ENCODE measurements at regions not wholly inside any gene's neighbourhood (a gene's known extent, or its start where the extent isn't known, plus 50 kb on each side); places are given as distances from the start of the nearest gene placed in this dataset.

DNA sequence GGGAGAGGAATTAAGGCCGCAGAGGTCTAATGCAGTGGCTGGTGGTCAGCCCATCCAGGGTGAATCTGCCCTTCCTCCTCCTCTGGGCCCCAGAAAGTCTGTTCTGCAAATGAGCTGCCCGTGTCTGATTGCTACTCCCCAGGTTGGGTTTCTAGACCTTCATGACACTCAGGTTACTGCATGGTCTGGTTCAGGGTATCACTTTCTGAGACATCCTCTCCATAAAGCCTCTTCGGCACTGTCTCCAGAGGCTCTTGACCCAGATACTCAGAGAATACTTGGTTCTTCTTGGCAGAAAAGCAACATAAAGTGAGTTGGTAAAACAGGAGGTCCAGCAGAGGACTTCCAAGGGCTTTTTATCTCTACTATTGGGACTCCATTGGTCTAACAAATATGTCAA lies 62.5 kb upstream of the GDNF start:
- TF ChIP-seq, protein P1, sequence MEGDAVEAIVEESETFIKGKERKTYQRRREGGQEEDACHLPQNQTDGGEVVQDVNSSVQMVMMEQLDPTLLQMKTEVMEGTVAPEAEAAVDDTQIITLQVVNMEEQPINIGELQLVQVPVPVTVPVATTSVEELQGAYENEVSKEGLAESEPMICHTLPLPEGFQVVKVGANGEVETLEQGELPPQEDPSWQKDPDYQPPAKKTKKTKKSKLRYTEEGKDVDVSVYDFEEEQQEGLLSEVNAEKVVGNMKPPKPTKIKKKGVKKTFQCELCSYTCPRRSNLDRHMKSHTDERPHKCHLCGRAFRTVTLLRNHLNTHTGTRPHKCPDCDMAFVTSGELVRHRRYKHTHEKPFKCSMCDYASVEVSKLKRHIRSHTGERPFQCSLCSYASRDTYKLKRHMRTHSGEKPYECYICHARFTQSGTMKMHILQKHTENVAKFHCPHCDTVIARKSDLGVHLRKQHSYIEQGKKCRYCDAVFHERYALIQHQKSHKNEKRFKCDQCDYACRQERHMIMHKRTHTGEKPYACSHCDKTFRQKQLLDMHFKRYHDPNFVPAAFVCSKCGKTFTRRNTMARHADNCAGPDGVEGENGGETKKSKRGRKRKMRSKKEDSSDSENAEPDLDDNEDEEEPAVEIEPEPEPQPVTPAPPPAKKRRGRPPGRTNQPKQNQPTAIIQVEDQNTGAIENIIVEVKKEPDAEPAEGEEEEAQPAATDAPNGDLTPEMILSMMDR (IDR thresholded peaks at IDR 0.05; ENCODE audit: insufficient read depth, low read length), result no peak
- DNase-seq (ENCODE audit: low read depth), result no peak
- H3K4me3 ChIP-seq (ENCODE audit: low read depth, low read length), result no peak overlapping the region

DNA sequence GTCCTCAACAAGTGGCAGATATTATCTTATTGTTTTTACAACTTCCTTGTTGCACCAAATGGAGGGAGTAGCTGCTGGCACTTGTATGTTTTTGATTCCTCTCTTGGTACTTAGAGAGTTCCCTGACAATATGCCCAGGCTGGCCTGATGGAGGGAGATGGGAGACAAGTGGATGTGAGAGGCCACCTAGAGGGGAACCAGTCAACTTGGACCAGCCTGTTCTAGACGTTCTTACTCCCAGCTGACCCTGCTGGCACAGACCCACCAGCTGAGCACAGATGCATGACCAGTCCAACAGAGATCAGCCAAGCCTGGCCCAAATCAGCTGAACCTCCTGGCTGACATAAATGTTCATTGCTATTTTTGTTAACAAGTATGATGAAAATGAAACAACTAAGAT lies 60.9 kb upstream of the GDNF start:
- TF ChIP-seq, protein P1 (IDR thresholded peaks at IDR 0.05; ENCODE audit: insufficient read depth, low read length), result peak; percentile 19
- DNase-seq (ENCODE audit: low read depth), result peak; percentile 68
- no peak overlapping the region for H3K4me3 ChIP-seq (ENCODE audit: low read depth, low read length)

DNA sequence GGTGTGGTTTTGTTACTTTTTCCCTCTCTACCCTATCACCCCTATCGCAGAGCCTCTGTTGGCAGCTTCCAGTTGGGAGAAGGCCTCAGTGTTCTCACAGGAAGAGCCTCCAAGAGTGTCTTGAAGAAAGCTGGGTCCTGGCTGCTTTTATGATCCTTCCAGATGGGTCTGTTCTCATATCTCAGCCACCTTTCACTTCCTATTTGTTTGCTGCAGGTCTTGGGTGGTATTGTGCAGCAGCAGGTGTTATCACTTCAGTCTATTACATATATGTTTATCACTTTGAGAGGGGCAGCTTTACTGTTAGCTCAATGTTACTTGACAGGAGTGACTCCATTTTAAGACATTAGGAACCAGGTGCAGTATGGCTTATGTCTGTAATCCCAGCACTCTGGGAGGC lies 59.2 kb upstream of the GDNF start:
- no peak overlapping the region for H3K4me3 ChIP-seq (ENCODE audit: low read depth, low read length)
- no peak for DNase-seq (ENCODE audit: low read depth)
- TF ChIP-seq, protein P1 (IDR thresholded peaks at IDR 0.05; ENCODE audit: insufficient read depth, low read length), result no peak

DNA sequence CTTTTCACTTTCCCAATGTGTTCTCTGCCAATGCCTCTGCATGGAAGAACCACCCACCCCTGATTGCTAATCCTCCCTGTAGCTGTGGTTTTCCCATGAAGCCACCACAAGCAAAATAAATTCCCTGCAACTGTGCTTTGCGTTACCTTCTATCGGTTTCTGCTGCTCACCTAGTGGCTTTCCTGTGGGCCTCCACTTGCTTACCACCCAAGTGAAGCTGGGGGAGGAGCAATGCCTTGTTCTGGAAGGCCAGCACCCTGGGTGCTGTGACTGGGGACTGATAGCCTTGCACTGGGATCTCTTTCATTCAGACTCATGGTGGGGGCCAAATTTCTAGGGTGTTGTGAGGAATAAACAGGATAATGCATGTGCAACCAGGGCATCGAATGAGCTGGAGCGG lies 56.3 kb upstream of the GDNF start:
- TF ChIP-seq, protein P1 (IDR thresholded peaks at IDR 0.05; ENCODE audit: insufficient read depth, low read length), result no peak
- DNase-seq (ENCODE audit: low read depth), result no peak

DNA sequence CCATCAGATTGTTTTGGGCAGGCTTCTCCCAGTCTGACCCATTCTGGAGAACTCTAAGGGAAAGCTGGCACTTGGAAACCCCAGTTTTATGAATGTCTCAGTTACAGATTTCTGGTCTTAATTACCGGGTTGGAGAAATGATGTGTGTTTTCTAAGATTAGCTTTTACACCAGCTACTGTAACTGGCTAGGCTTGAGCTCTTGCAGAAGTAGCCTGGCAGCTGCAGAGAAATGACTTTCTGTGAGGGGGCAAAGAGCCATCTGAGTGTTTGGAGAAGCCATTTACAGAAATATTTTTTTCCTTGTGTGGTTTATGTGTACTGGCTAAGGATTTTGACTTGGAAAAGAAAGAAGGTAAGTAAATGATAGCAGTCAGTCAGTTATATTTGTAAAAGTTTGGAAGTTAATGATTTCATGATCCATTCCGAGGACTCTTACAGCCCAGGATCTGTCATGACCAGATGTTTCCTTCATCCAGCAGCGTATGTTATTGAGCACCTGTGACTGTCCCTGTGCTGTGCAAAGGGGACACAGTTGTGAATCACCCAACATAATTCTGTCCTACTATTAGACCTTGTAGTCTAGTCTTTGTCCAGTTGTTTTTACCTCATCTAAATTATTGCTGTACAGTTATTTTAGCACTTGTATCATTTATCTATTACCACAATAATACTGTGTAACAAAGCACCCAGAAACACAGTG lies 53.7 kb upstream of the GDNF start:
- DNase-seq (ENCODE audit: low read depth), result no peak
- H3K4me3 ChIP-seq (ENCODE audit: low read depth, low read length), result no peak overlapping the region
- TF ChIP-seq, protein P1 (IDR thresholded peaks at IDR 0.05; ENCODE audit: insufficient read depth, low read length), result no peak

More for the DNA sequence above, 56.3 kb upstream of the GDNF start:
- H3K4me3 ChIP-seq (ENCODE audit: low read depth, low read length), result no peak overlapping the region

DNA sequence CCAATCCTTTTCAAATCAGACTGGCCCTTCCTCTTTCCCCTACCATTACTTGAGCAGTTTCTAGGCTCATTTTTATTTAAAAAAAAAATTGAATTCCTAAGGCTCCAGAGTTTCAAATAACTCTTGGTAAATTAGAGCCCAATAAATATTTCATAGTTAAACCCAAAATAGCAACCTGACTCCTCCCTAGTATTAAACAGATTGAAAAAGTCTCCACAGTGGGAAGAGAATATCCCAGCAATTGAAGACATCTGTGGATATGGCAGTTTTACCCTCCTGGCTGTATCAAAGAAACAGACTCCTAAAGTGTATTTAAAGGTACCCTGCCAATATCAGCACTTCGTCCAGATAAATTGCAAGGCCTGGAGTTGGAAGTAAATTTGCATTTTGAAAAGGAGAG lies 52.7 kb upstream of the GDNF start:
- no peak for DNase-seq (ENCODE audit: low read depth)
- TF ChIP-seq, protein P1 (IDR thresholded peaks at IDR 0.05; ENCODE audit: insufficient read depth, low read length), result no peak
- H3K4me3 ChIP-seq (ENCODE audit: low read depth, low read length), result no peak overlapping the region

DNA sequence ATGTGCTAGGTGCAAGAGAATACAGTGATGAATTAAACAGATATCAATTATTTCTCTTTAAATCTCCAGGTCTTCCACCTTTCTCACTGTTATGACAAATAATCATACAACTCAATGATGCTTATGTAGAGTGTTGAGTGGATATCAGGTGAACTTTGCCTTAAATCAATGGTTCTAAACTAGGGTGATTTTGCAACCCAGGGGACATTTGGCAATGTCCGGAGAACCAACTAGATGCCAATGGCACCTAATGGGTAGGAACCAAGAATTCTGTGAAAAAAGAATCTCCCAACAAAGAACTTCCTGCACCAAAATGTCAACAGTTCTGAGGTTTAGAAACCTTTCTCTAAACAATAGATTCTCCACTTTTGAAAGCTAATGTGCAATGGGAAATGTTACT lies 52.0 kb upstream of the GDNF start:
- no peak overlapping the region for H3K4me3 ChIP-seq (ENCODE audit: low read depth, low read length)
- no peak for DNase-seq (ENCODE audit: low read depth)
- TF ChIP-seq, protein P1 (IDR thresholded peaks at IDR 0.05; ENCODE audit: insufficient read depth, low read length), result no peak

All from fibroblast of the aortic adventitia (primary cell).